Adipocyte (in vitro differentiated cells): ENCODE measurements at regions not wholly inside any gene's neighbourhood (a gene's known extent, or its start where the extent isn't known, plus 50 kb on each side); places are given as distances from the start of the nearest gene placed in this dataset.

ENCODE experiments used
- DNase-seq: peaks from one replicate; pipeline ENCODE4 v3.0.0-alpha.2; 2015; ENCODE audit warnings: low read depth
- H3K27me3 ChIP-seq: replicated peaks from 2 replicates; pipeline ENCODE4 v1.7.0; 2013; ENCODE audit warnings: mild to moderate bottlenecking, low read length, moderate library complexity; ENCODE audit not compliant: control insufficient read depth, insufficient read depth
- H3K36me3 ChIP-seq: 2 replicates; pipeline ENCODE4 v1.7.0; 2013; ENCODE audit warnings: low read length, mild to moderate bottlenecking, moderate library complexity; ENCODE audit not compliant: control insufficient read depth, insufficient read depth, severe bottlenecking
- H3K4me1 ChIP-seq: 2 replicates; pipeline ENCODE4 v1.7.0; 2013; ENCODE audit warnings: mild to moderate bottlenecking, low read length, moderate library complexity; ENCODE audit not compliant: control insufficient read depth, insufficient read depth
- H3K4me3 ChIP-seq: 2 replicates; pipeline ENCODE4 v1.7.0; 2013; ENCODE audit warnings: mild to moderate bottlenecking, low read length, moderate library complexity
- H3K9ac ChIP-seq: 2 replicates; pipeline ENCODE4 v1.7.0; 2013; ENCODE audit warnings: mild to moderate bottlenecking, low read length, moderate library complexity
- H3K9me3 ChIP-seq: 2 replicates; pipeline ENCODE4 v1.7.0; 2013; ENCODE audit warnings: mild to moderate bottlenecking, low read length, moderate library complexity; ENCODE audit not compliant: control insufficient read depth

GRCh38 chr3:194080913-194081800, 54.8 kb upstream of the HES1 start:
- no peak overlapping the region for H3K4me3 ChIP-seq
- DNase-seq: no peak
- no peaks in the 10 kb centered on the region for H3K36me3 ChIP-seq
- peaks cover 12% of the 10 kb centered on the region for H3K4me1 ChIP-seq
- no peak overlapping the region for H3K9ac ChIP-seq
- no peaks in the 10 kb centered on the region for H3K9me3 ChIP-seq
- H3K27me3 ChIP-seq: peaks cover 30% of the 10 kb centered on the region

GRCh38 chr3:194081826-194082225, 54.1 kb upstream of the HES1 start:
- no peaks in the 10 kb centered on the region for H3K9me3 ChIP-seq
- H3K4me1 ChIP-seq: peaks cover 12% of the 10 kb centered on the region
- no peak overlapping the region for H3K4me3 ChIP-seq
- DNase-seq: no peak
- no peaks in the 10 kb centered on the region for H3K36me3 ChIP-seq
- H3K9ac ChIP-seq: no peak overlapping the region
- peaks cover 26% of the 10 kb centered on the region for H3K27me3 ChIP-seq

- H3K9me3 ChIP-seq: no peaks in the 10 kb centered on the region
- DNase-seq: no peak
- H3K9ac ChIP-seq: peak overlapping the region; percentile 3
- peaks cover 19% of the 10 kb centered on the region for H3K27me3 ChIP-seq
- no peaks in the 10 kb centered on the region for H3K36me3 ChIP-seq
- peaks cover 12% of the 10 kb centered on the region for H3K4me1 ChIP-seq
- H3K4me3 ChIP-seq: no peak overlapping the region
Measured at GRCh38 chr3:194082743-194083636, 53.0 kb upstream of the HES1 start.

GRCh38 chr3:194083637-194084224, 52.2 kb upstream of the HES1 start:
- H3K9me3 ChIP-seq: no peaks in the 10 kb centered on the region
- no peak overlapping the region for H3K9ac ChIP-seq
- peaks cover 11% of the 10 kb centered on the region for H3K27me3 ChIP-seq
- peaks cover 12% of the 10 kb centered on the region for H3K4me1 ChIP-seq
- no peaks in the 10 kb centered on the region for H3K36me3 ChIP-seq
- DNase-seq: no peak
- H3K4me3 ChIP-seq: no peak overlapping the region

- no peaks in the 10 kb centered on the region for H3K36me3 ChIP-seq
- peaks cover 11% of the 10 kb centered on the region for H3K27me3 ChIP-seq
- no peak for DNase-seq
- H3K4me3 ChIP-seq: no peak overlapping the region
- no peaks in the 10 kb centered on the region for H3K9me3 ChIP-seq
- H3K4me1 ChIP-seq: peaks cover 15% of the 10 kb centered on the region
- no peak overlapping the region for H3K9ac ChIP-seq
Measured at GRCh38 chr3:194084284-194084683, 51.7 kb upstream of the HES1 start.
